HG03045 (cell line): ENCODE measurements at regions not wholly inside any gene's neighbourhood (a gene's known extent, or its start where the extent isn't known, plus 50 kb on each side); places are given as distances from the start of the nearest gene placed in this dataset.
A peak's percentile ranks its signal among the peaks of the same experiment; 100 is the strongest.
"Not testable (repeated sequence)": the region's sequence is repeated elsewhere in the genome, so short reads cannot be mapped to it uniquely, and the experiment has no call there.

Experiments
- ATAC-seq: cut with Tn5 transposase; IDR thresholded peaks from one replicate; pipeline ENCODE4 v1.9.1; 2021; ENCODE audit warnings: mild to moderate bottlenecking, moderate library complexity; ENCODE audit not compliant: unreplicated experiment

- no peak for ATAC-seq
Measured at GRCh38 chr6:11387707-11388430, 149.7 kb upstream of the TMEM170B start.

GRCh38 chr6:11386726-11387125 is 150.8 kb upstream of the TMEM170B start:
- ATAC-seq: no peak

- peak; percentile 67 for ATAC-seq
Measured at GRCh38 chr6:11386323-11386722, 151.2 kb upstream of the TMEM170B start.

GRCh38 chr6:11384531-11385309 is 152.3 kb upstream of the NEDD9 start:
- ATAC-seq: no peak

GRCh38 chr6:11381801-11382513 is 149.5 kb upstream of the NEDD9 start:
- peak; percentile 76 for ATAC-seq

GRCh38 chr6:11380969-11381744 is 148.7 kb upstream of the NEDD9 start:
- no peak for ATAC-seq

DNA sequence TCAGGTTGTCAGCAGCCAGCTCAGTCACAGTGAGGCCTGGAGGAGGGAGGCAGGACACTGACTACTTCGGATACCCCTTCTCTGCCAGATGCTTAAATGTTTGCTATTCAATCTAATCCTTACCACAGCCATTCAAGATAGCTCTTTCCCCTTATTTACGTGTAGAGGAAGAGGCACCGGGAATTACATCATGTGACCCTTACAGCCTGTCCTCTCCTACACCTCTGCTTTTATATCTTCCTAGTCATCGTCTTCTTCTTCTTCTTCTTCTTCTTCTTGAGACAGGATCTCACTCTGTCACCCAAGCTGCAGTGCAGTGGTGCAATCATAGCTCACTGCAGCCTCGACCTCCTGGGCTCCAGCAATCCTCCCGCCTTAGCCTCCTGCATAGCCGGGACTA is 148.1 kb upstream of the NEDD9 start:
- no peak for ATAC-seq

DNA sequence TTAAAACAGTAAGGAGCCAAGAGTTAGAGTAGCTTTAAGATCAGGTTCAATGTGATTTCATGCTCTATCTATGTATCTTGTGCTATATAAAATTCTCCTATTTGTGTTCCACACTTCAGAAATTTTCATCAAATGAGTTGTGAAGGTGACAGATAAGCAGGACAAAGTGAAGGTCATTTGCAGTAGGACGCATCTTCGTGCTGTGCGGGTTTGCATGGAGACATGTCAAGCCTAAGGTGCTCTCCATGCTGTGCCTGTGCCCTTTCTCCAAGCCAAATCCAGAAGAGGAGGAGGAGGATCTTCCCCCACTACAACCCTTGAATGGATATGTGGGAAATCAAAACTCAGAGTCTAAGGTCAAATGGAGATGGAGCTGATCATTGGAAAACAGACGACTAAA is 147.3 kb upstream of the NEDD9 start:
- ATAC-seq: no peak

GRCh38 chr6:11378639-11379038 is 146.2 kb upstream of the NEDD9 start:
- ATAC-seq: no peak

DNA sequence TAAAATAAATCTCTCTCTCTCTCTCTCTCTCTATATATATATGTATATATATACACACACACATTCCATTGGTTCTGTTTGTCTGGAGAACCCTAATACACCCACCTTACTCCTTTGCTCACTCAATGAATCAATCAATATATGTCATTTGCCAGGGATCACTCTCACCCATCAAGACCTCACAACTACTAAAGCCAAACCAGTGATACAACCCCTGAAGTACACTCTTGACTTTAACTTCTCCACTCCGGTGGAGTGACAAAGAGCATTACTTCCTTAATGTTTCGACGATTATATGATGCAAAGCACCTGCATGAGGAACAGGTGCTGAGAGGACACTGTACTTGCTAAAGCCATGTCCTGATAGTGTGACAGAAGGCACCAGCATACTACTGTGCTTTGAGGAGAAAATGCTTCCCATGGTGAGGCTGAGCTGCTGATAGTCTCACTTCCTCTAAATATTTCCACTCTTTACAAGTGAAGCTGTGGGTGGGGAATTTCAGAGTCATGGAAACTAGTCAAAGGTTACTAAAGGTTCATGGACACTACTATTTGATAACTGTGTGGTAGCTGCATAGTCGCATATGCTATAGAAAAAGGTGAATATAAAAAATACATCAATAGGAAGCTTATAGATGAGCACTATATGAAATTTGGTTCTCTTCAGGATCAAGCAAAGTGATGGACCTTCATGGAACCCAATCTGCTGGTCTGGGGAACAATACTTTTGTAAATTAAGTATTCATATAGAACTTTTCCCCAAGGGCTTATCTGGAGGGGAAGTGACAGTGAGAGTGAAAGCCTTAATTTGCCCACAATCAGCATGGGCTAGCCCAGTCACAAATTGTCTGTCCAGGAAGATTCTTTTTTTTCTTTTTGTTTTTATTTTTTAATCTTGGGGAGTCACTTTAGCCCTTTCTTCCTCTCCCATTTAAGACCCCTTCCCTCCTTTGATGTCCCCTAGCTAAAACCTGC is 141.9 kb upstream of the NEDD9 start:
- peak; percentile 91 for ATAC-seq

DNA sequence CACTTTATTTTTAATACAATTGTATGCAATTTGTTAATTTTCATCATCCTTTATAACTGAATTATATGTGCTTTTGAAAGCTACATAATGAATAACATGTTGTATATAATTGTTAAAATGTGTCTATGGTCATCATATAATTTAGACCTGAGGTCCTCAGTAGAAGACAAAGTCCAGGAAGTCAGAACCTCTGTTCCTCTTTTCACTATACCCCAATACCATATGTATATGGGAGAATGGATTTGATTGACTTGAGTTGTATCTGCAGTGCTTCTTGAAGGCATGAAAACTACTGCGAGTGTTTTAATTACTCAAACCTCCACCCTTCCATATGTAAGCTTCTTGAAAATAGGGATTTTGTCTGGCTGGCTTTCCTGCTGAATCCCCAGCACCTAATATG is 140.7 kb upstream of the NEDD9 start:
- no peak for ATAC-seq

DNA sequence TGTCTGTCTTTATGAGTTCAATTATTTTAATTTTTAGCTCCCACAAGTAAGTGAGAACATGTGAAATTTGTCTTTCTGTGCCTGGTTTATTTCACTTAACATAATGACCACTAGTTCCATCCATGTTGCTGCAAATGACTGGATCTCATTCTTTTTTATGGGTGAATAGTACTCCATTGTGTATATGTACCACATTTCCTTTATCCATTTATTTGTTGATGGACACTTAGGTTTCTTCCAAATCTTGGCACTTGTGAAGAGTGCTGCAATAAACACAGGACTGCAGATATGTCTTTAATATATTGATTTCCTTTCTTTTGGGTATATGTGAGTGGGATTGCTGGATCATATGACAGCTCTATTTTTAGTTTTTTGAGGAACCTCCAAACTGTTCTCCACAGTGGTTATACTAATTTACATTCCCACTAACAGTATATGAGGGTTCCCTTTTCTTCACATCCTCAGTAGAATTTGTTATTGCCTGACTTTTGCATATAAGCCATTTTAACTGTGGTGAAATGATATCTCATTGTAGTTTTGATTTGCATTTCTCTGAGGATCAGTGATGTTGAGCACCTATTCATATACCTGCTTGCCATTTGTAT is 139.8 kb upstream of the NEDD9 start:
- ATAC-seq: not testable (repeated sequence)

DNA sequence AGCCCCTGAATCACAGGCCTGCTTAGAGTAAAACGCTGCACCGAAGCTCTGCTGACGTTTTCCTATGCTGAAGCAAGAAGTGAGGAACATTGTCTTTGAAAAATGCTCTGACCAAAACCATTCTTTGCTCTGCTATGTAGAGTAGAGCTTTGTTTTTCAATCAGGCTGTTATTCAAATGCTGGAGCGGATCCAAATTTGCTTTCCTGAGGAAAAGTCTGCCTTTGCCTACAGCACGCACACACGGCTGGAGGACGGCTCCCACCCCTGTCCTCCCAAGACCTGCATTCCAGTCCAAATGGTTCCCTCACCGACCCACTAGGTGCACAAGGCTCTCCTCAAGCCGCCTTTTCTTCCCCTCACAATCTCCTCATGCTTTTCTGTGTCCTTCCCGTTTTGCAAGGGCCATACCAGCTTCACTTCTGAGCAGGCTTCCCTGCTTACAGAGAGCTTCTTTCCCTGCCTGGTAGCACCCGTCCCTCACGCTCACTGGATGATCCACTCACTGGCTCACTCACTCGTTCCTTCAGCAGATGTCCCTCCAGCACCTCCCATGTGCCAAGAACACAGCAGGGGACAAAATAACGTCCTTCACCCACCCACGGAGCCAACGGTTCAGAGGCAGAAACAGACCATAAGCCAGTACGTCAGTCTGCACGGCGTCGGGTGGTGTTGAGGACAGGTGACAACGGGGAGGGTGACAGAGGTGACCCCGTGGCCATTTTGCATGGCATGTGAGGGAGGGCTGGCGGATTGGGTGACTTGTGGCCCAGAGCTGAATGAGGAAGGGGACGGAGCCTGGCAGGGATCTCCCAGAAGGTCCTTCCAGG is 137.9 kb upstream of the NEDD9 start:
- ATAC-seq: no peak

DNA sequence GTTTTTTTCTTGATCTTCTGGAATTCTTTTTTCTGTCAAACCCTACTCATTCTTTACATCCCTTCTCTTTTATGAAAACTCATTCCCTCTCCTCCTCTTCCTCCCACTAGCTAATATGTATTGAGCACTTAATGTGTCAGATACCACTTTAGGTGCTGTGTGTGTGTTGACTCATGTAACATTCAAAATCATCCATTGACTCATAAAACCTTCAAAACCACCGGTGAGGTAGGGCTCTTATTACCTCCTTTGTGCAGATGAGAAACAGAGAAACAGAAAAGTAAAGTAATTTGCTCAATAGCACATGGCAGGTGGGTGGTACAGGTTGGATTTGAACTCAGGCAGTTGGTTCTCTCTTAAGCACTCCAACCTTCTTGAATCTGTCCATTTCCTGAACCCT is 136.3 kb upstream of the NEDD9 start:
- peak; percentile 33 for ATAC-seq

GRCh38 chr6:11368264-11368663 is 135.8 kb upstream of the NEDD9 start:
- ATAC-seq: no peak

DNA sequence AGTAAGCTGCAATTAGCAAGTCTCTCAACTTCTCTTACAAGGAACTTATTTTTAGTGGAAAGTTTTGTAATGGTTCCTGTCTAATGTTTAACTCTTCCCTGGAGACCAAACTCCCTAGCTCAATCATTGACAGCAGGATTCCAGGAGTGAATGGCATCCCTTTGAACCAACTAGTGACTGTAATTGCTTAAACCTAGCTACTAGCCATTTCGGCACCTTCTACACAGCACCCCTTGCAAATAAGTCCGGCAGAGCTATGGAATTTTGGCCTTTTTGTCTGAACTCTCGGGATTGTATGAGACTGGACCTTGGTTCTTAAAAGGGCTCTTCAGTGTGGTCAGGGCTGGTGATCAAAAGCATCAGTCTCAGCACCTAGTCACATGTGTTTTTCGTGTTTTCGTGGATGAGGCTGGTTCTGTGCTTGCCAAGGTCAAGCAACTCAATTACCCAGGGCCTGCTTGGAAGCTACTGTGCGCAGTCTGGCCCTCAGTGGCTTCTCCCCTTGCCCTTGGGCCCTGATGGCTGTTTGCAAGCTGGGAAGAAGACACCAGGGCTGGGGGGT is 135.3 kb upstream of the NEDD9 start:
- no peak for ATAC-seq

GRCh38 chr6:11366934-11367637 is 134.6 kb upstream of the NEDD9 start:
- no peak for ATAC-seq
